ENCODE measurements at regions not wholly inside any gene's neighbourhood (a gene's known extent, or its start where the extent isn't known, plus 50 kb on each side); places are given as distances from the start of the nearest gene placed in this dataset.

GRCh38 chr1:31502926-31503511, 73.3 kb upstream of the TINAGL1 start:
- no peak for TF ChIP-seq POLR2A (IDR thresholded peaks at IDR 0.05)
- TF ChIP-seq CTCF (IDR thresholded peaks at IDR 0.05 in 4 of 5, conservative IDR thresholded peaks at IDR 0.05 in 1 of 5) = no peak
- Histone ChIP-seq H3K36me3 (no peaks in the 10 kb centered on the region), H3K27me3 (no peaks in the 10 kb centered on the region), H3K9me3 (no peaks in the 10 kb centered on the region), H3K27ac (no peak overlapping the region), H3K4me1 (no peaks in the 10 kb centered on the region), H3K4me3 (no peak overlapping the region)
- intact Hi-C loops (cut with DNase I; ENCODE audit: low total_unique reads) = no loop called here
- DNase-seq = no peak
- in situ Hi-C loops (cut with MboI; ENCODE audit: low sequenced_read_pairs in 4 of 4) = no loop called here
- no peak for ATAC-seq

- no peaks in the 10 kb centered on the region for H3K27me3 ChIP-seq
- intact Hi-C loops (cut with DNase I; ENCODE audit: low total_unique reads) = no loop called here
Measured at GRCh38 chr1:31503570-31503969, 72.7 kb upstream of the TINAGL1 start.

DNA sequence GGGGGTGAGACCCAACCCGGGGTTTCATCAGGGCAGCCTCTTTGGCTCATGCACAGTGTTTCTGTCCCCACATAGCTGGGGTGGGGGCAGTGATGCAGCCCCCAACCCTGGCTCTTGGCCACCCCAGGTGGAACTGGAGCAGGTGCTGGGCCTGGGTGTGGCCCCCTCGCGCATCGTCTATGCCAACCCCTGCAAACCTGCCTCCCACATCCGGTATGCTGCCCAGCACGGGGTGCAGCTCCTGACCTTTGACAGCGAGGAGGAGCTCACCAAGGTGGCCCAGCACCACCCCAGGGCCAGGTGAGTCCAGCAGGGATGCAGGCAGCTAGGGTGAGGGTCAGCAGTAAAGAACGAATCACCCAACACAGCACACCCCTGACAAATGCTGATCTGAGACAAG, 72.3 kb upstream of the TINAGL1 start:
- Histone ChIP-seq H3K4me1 (no peaks in the 10 kb centered on the region), H3K27ac (no peak overlapping the region), H3K27me3 (no peaks in the 10 kb centered on the region), H3K9me3 (no peaks in the 10 kb centered on the region), H3K36me3 (no peaks in the 10 kb centered on the region), H3K4me3 (no peak overlapping the region)
- TF ChIP-seq POLR2A (IDR thresholded peaks at IDR 0.05) = no peak
- no peak for TF ChIP-seq CTCF (IDR thresholded peaks at IDR 0.05 in 4 of 5, conservative IDR thresholded peaks at IDR 0.05 in 1 of 5)
- ATAC-seq = no peak
- intact Hi-C loops (cut with DNase I; ENCODE audit: low total_unique reads) (no loop called here), in situ Hi-C loops (cut with MboI; ENCODE audit: low sequenced_read_pairs in 4 of 4) (no loop called here)
- no peak for DNase-seq

More at GRCh38 chr1:31503570-31503969, 72.7 kb upstream of the TINAGL1 start:
- in situ Hi-C loops (cut with MboI; ENCODE audit: low sequenced_read_pairs in 4 of 4) = no loop called here
- H3K9me3 ChIP-seq = no peaks in the 10 kb centered on the region
- TF ChIP-seq CTCF (IDR thresholded peaks at IDR 0.05 in 4 of 5, conservative IDR thresholded peaks at IDR 0.05 in 1 of 5) (no peak), POLR2A (IDR thresholded peaks at IDR 0.05) (no peak)
- no peak overlapping the region for H3K4me3 ChIP-seq
- ATAC-seq (no peak), DNase-seq (no peak)
- H3K4me1 ChIP-seq = no peaks in the 10 kb centered on the region
- no peaks in the 10 kb centered on the region for H3K36me3 ChIP-seq
- no peak overlapping the region for H3K27ac ChIP-seq

DNA sequence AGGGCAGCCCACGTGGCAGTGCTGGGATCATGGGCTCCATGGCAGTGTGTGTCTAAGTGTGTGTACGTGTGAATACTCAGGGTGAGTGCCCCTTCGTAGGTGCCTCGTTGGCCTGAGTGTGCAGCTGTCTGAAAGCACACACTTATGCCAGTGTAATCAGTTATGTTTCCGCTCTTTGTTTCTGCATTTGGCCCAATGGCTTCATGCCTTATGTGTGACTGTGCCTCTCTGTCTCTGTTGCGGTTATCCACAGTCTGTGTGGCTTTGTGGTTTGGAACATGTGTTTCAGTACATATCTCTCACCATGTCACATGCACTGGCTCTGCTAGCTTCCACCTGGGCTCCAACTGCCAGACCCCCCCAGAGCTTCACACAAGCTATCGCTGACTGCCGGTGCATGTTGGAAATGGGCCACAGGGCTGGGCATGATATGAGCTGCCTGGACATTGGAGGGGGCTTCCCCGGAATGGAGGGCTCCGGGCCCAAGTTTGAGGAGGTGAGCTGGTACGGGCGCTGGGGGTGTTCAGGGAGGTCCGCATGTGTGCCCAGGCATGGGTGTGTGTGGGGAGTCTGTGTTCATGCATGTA, 70.3 kb upstream of the TINAGL1 start:
- DNase-seq (no peak), ATAC-seq (no peak)
- no peaks in the 10 kb centered on the region for H3K9me3 ChIP-seq
- H3K4me1 ChIP-seq = no peaks in the 10 kb centered on the region
- no peak overlapping the region for H3K4me3 ChIP-seq
- no peaks in the 10 kb centered on the region for H3K27me3 ChIP-seq
- no peaks in the 10 kb centered on the region for H3K36me3 ChIP-seq
- TF ChIP-seq POLR2A (IDR thresholded peaks at IDR 0.05) (no peak), CTCF (IDR thresholded peaks at IDR 0.05 in 4 of 5, conservative IDR thresholded peaks at IDR 0.05 in 1 of 5) (no peak)
- no peak overlapping the region for H3K27ac ChIP-seq
- in situ Hi-C loops (cut with MboI; ENCODE audit: low sequenced_read_pairs in 4 of 4) = no loop called here
- intact Hi-C loops (cut with DNase I; ENCODE audit: low total_unique reads) = no loop called here

DNA sequence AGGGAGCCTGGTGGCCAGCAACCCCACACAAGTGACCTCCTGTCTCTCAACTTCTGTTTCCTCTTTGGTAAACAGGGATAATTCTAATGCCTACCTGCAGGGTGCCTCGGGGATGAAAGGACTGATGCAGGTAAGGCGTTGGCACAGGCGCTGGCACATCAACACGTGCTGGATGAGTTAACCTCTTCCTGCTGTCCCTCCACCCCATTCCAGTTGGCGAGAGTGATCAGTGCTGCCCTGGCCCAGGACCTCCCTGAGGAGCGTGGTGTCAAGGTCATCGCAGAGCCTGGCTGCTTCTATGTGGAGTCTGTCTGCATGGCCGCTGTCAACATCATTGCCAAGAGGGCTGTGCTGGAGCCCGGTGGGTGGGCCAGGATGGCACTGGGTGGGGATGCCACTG, 69.1 kb upstream of the TINAGL1 start:
- DNase-seq = no peak
- ATAC-seq = no peak
- no peaks in the 10 kb centered on the region for H3K36me3 ChIP-seq
- H3K27ac ChIP-seq = no peak overlapping the region
- no peak overlapping the region for H3K4me3 ChIP-seq
- H3K4me1 ChIP-seq = no peaks in the 10 kb centered on the region
- intact Hi-C loops (cut with DNase I; ENCODE audit: low total_unique reads) (no loop called here), in situ Hi-C loops (cut with MboI; ENCODE audit: low sequenced_read_pairs in 4 of 4) (no loop called here)
- TF ChIP-seq CTCF (IDR thresholded peaks at IDR 0.05 in 4 of 5, conservative IDR thresholded peaks at IDR 0.05 in 1 of 5) = no peak
- TF ChIP-seq POLR2A (IDR thresholded peaks at IDR 0.05) = no peak
- H3K9me3 ChIP-seq = no peaks in the 10 kb centered on the region
- no peaks in the 10 kb centered on the region for H3K27me3 ChIP-seq
